Gastrocnemius medialis (tissue), 4 donors: ENCODE measurements at regions not wholly inside any gene's neighbourhood (a gene's known extent, or its start where the extent isn't known, plus 50 kb on each side); places are given as distances from the start of the nearest gene placed in this dataset.

Experiments
- ATAC-seq, 2 donors: fragments of 150-250 bp; one replicate each; pipeline ENCODE4 v1.9.1; 2016
- DNase-seq, 2 donors: peaks; one replicate each; pipeline ENCODE4 v3.0.0-alpha.2; 2019
- H3K27ac ChIP-seq, 4 donors: fragments of 200-600 bp; sonication (generic); 1 replicate in 1 of 4; 2 replicates in 3 of 4; pipeline ENCODE4 v1.5.1; 2016 to 2018; ENCODE audit warnings: mild to moderate bottlenecking in 2 of 4, moderate library complexity in 1 of 4
- H3K27me3 ChIP-seq, 3 donors: fragments of 200-600 bp; sonication (generic) in 2 of 3; 1 replicate in 1 of 3; 2 replicates in 2 of 3; pipeline versions ENCODE4 v1.5.1 to v1.6.0; 2016 to 2019; ENCODE audit warnings: mild to moderate bottlenecking in 1 of 3, moderate library complexity in 1 of 3
- H3K36me3 ChIP-seq, 2 donors: fragments of 200-600 bp; sonication (generic) in 1 of 2; one replicate each; pipeline ENCODE4 v1.5.1; 2017 to 2018
- H3K4me1 ChIP-seq, 2 donors: fragments of 200-600 bp; sonication (generic) in 1 of 2; one replicate each; pipeline ENCODE4 v1.5.1; 2016 to 2017; ENCODE audit warnings: mild to moderate bottlenecking in 2 of 2
- H3K4me3 ChIP-seq, 4 donors: fragments of 200-600 bp; sonication (generic) in 3 of 4; 1 replicate in 1 of 4; 2 replicates in 3 of 4; pipeline ENCODE4 v1.5.1; 2016 to 2019; ENCODE audit warnings: mild to moderate bottlenecking in 2 of 4
- H3K9me3 ChIP-seq, 3 donors: fragments of 200-600 bp; sonication (generic) in 2 of 3; 1 replicate in 1 of 3; 2 replicates in 2 of 3; pipeline ENCODE4 v1.5.1; 2016 to 2019
- POLR2A ChIP-seq, 2 donors: fragments of 450-650 bp; IDR thresholded peaks; one replicate each; pipeline ENCODE4 v1.6.1; 2017; ENCODE audit warnings: antibody characterized with exemption in 2 of 2, mild to moderate bottlenecking in 2 of 2, moderate library complexity in 2 of 2
- in situ Hi-C, 4 donors: fragments of 200-750 bp; cut with MboI; loops; one replicate each; pipeline versions ENCODE4 v1.15.0 to v1.8.0; 2017; ENCODE audit warnings: low sequenced_read_pairs in 4 of 4
- intact Hi-C: fragments of 100-400 bp; cut with DNase I; formaldehyde crosslinking; loops from one replicate; pipeline ENCODE4 v1.15.1; 2023; ENCODE audit warnings: low total_unique reads
- TF ChIP-seq, protein P1 (sequence below), 5 experiments: fragments of 450-650 bp in 3 of 5; fragments of 200-600 bp in 2 of 5; sonication (generic) in 2 of 5; IDR thresholded peaks in 4 of 5; conservative IDR thresholded peaks in 1 of 5; 1 replicate in 4 of 5; 2 replicates in 1 of 5; pipeline ENCODE4 v1.5.1; 2016 to 2019; ENCODE audit warnings: antibody characterized with exemption in 5 of 5, mild to moderate bottlenecking in 3 of 5, moderate library complexity in 3 of 5

DNA sequence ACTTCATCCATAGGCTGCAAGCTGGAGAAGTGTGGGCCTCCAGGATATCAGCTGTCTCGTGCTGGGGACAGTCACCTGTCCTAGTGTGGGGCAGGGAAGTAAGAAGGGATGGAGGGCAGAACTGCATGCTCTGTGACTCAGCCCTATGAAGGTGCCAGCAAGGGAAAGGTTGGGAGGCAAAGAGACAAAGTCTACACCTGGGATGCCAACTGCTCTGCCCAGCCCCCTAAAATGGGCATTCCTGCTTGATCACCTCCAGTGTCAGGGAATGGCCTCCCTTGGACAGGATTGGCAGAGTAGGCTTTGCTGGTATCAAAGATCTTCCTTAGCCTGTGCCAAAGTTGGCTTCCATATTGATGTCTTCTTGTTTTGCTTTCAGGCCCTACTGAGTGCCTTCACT is 335.0 kb downstream of the BCL11B start:
- peaks cover 0 to 2% (median 0%) of the 10 kb centered on the region in 3 donors for H3K27me3 ChIP-seq

DNA sequence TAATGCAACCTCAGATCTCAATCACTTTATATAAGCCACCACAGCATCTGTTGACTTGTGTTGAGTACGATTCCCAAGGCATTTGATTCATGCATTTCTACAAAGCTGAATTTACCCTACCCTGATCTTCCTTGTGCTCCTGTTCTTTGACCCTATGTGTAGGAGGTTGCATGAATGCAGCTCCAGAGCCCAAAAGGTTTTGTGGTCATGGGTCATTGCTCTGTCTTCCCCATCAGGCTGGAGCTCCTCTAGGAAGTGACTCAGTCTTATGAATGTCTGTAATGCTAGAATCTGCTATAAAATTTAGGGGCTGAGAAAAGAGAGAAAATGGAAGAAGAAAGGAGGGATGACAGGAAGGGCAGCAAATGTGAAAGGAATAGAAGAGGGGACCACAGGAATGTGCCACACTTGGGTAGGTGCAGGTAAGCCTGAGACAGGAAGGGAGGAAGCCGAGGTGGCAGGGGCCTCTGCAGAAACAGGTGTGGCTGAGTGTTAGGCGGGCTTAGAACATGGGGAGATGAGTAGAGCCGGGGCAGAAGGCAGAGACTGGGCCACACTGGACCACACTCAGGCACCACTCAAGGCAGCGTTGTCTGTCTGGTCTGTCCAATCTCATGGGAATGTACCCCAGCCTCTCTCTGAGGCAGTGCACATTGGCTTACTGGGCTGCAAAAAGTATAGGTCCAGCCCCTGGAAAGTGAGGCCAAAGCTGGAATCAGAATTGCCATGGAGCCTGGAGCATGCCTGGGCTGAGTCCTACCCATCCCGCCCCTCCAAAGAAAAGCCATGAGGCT is 334.1 kb downstream of the BCL11B start:
- Histone ChIP-seq H3K27me3 (peaks cover 0 to 2% (median 0%) of the 10 kb centered on the region in 3 donors), H3K27ac (no peak overlapping the region), H3K4me3 (no peak overlapping the region), H3K9me3 (no peaks in the 10 kb centered on the region), H3K4me1 (no peaks in the 10 kb centered on the region), H3K36me3 (no peaks in the 10 kb centered on the region)
- ATAC-seq (no peak), DNase-seq (no peak)
- in situ Hi-C loops (no loop called here), intact Hi-C loops (no loop called here)
- TF ChIP-seq POLR2A (IDR thresholded peaks at IDR 0.05): no peak
- TF ChIP-seq, protein P1, sequence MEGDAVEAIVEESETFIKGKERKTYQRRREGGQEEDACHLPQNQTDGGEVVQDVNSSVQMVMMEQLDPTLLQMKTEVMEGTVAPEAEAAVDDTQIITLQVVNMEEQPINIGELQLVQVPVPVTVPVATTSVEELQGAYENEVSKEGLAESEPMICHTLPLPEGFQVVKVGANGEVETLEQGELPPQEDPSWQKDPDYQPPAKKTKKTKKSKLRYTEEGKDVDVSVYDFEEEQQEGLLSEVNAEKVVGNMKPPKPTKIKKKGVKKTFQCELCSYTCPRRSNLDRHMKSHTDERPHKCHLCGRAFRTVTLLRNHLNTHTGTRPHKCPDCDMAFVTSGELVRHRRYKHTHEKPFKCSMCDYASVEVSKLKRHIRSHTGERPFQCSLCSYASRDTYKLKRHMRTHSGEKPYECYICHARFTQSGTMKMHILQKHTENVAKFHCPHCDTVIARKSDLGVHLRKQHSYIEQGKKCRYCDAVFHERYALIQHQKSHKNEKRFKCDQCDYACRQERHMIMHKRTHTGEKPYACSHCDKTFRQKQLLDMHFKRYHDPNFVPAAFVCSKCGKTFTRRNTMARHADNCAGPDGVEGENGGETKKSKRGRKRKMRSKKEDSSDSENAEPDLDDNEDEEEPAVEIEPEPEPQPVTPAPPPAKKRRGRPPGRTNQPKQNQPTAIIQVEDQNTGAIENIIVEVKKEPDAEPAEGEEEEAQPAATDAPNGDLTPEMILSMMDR (IDR thresholded peaks at IDR 0.05 in 4 of 5, conservative IDR thresholded peaks at IDR 0.05 in 1 of 5): no peak

More for the DNA sequence above, 335.0 kb downstream of the BCL11B start:
- Histone ChIP-seq H3K36me3 (no peaks in the 10 kb centered on the region), H3K27ac (no peak overlapping the region), H3K4me1 (no peaks in the 10 kb centered on the region), H3K9me3 (no peaks in the 10 kb centered on the region), H3K4me3 (no peak overlapping the region)
- TF ChIP-seq, protein P1 (IDR thresholded peaks at IDR 0.05 in 4 of 5, conservative IDR thresholded peaks at IDR 0.05 in 1 of 5): no peak
- no peak for TF ChIP-seq POLR2A (IDR thresholded peaks at IDR 0.05)
- DNase-seq: no peak
- ATAC-seq: no peak
- in situ Hi-C loops (no loop called here), intact Hi-C loops (no loop called here)

DNA sequence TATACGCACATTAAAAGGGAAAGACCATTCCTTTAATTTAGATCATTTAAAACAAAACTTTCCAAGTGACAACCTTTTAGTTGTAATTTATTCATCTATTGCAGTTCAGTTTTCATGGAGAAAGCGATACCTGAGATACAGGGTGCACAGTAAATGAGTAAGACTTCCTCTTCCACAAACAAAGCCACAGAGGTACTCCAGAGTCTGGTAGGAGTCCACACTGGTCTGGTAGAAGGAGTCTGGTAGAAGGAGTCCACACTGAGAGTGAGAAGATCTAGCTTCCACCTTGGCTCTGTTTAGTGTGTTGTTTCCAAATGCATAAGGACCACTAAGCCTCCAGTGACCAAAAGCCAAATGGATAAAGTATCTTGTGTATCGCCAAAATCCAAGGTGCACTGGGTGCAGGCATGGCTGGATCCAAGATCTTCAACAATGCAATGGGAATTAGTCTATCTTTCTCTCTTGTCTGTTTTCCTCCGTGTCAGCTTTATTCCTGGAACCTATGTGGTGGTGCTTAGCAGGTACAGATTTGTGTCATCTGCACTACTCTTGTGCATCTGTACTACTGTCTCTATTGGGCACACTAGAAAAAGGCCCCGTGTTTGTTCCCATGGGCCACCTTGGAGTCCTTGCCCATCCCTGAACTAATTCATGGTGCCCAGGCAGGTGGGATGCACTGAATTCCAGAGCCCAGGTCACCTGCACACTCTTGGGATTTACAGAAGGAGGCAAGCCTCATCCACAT is 331.1 kb downstream of the BCL11B start:
- in situ Hi-C loops: no loop called here
- intact Hi-C loops: no loop called here
- H3K27me3 ChIP-seq: peaks cover 0 to 7% (median 0%) of the 10 kb centered on the region in 3 donors

GRCh38 chr14:98941481-98941880 is 330.5 kb downstream of the BCL11B start:
- no peak overlapping the region for H3K27ac ChIP-seq
- H3K4me3 ChIP-seq: no peak overlapping the region
- intact Hi-C loops (no loop called here), in situ Hi-C loops (no loop called here)
- H3K4me1 ChIP-seq: no peaks in the 10 kb centered on the region
- H3K9me3 ChIP-seq: no peaks in the 10 kb centered on the region
- ATAC-seq (no peak), DNase-seq (no peak)
- TF ChIP-seq, protein P1 (IDR thresholded peaks at IDR 0.05 in 4 of 5, conservative IDR thresholded peaks at IDR 0.05 in 1 of 5): no peak
- TF ChIP-seq POLR2A (IDR thresholded peaks at IDR 0.05): no peak
- no peaks in the 10 kb centered on the region for H3K36me3 ChIP-seq
- peaks cover 0 to 7% (median 0%) of the 10 kb centered on the region in 3 donors for H3K27me3 ChIP-seq

More for the DNA sequence above, 331.1 kb downstream of the BCL11B start:
- Histone ChIP-seq H3K9me3 (no peaks in the 10 kb centered on the region), H3K4me1 (no peaks in the 10 kb centered on the region), H3K27ac (no peak overlapping the region), H3K36me3 (no peaks in the 10 kb centered on the region), H3K4me3 (no peak overlapping the region)
- ATAC-seq: no peak
- DNase-seq: no peak
- no peak for TF ChIP-seq POLR2A (IDR thresholded peaks at IDR 0.05)
- TF ChIP-seq, protein P1 (IDR thresholded peaks at IDR 0.05 in 4 of 5, conservative IDR thresholded peaks at IDR 0.05 in 1 of 5): no peak
